ENCODE measurements at regions not wholly inside any gene's neighbourhood (a gene's known extent, or its start where the extent isn't known, plus 50 kb on each side); places are given as distances from the start of the nearest gene placed in this dataset.
"Not testable (repeated sequence)": the region's sequence is repeated elsewhere in the genome, so short reads cannot be mapped to it uniquely, and the experiment has no call there.

- no peak for TF ChIP-seq CTCF (IDR thresholded peaks at IDR 0.05)
- H3K4me1 ChIP-seq = no peaks in the 10 kb centered on the region
- no peak overlapping the region for H3K27ac ChIP-seq
- no peaks in the 10 kb centered on the region for H3K9me3 ChIP-seq
- intact Hi-C loops (cut with DNase I) = no loop called here
- no peaks in the 10 kb centered on the region for H3K36me3 ChIP-seq
- peak; percentile 27 for DNase-seq
- no peaks in the 10 kb centered on the region for H3K27me3 ChIP-seq
- H3K4me3 ChIP-seq = no peak overlapping the region
- no peak for ATAC-seq
These were observed 89.5 kb upstream of the RPRM start for GRCh38 chr2:153568105-153568504.

- H3K9me3 ChIP-seq = no peaks in the 10 kb centered on the region
- H3K27me3 ChIP-seq = no peaks in the 10 kb centered on the region
- intact Hi-C loops (cut with DNase I) = no loop called here
- no peaks in the 10 kb centered on the region for H3K4me1 ChIP-seq
- no peaks in the 10 kb centered on the region for H3K36me3 ChIP-seq
- H3K27ac ChIP-seq = no peak overlapping the region
- DNase-seq (no peak), ATAC-seq (no peak)
- TF ChIP-seq CTCF (IDR thresholded peaks at IDR 0.05) = no peak
- no peak overlapping the region for H3K4me3 ChIP-seq
These were observed 96.8 kb upstream of the RPRM start for GRCh38 chr2:153575171-153575853.

- Histone ChIP-seq H3K36me3 (no peaks in the 10 kb centered on the region), H3K27ac (no peak overlapping the region), H3K9me3 (no peaks in the 10 kb centered on the region), H3K4me3 (no peak overlapping the region), H3K27me3 (no peaks in the 10 kb centered on the region), H3K4me1 (no peaks in the 10 kb centered on the region)
- intact Hi-C loops (cut with DNase I) = no loop called here
- ATAC-seq = no peak
- TF ChIP-seq CTCF (IDR thresholded peaks at IDR 0.05) = no peak
- DNase-seq = no peak
These were observed 105.7 kb upstream of the RPRM start for GRCh38 chr2:153584244-153584643.

DNA sequence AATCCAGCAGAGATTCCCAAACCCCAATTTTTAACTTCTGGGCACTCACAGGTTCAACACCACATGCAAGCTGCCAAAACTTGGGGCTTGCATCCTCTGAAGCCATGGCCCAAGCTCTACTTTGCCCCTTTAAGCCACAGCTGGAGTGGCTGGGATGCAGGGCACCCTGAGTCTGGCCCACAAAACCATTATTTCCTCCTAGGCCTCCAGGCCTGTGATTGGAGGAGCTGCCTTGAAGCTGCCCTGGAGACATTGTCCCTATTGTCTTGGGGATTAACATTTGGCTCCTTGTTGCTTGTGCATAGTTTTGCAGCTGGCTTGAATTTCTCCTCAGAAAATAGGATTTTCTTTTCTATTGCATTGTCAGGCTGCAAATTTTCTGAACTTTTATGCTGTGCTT is 109.8 kb upstream of the RPRM start:
- DNase-seq (no peak), ATAC-seq (no peak)
- TF ChIP-seq CTCF (IDR thresholded peaks at IDR 0.05) = no peak
- Histone ChIP-seq H3K4me1 (no peaks in the 10 kb centered on the region), H3K36me3 (no peaks in the 10 kb centered on the region), H3K9me3 (no peaks in the 10 kb centered on the region), H3K27ac (no peak overlapping the region), H3K4me3 (no peak overlapping the region), H3K27me3 (no peaks in the 10 kb centered on the region)
- intact Hi-C loops (cut with DNase I) = no loop called here

GRCh38 chr2:153589586-153589985 is 111.0 kb upstream of the RPRM start:
- H3K9me3 ChIP-seq = no peaks in the 10 kb centered on the region
- no peak for TF ChIP-seq CTCF (IDR thresholded peaks at IDR 0.05)
- intact Hi-C loops (cut with DNase I) = no loop called here
- H3K4me1 ChIP-seq = no peaks in the 10 kb centered on the region
- ATAC-seq = no peak
- H3K27ac ChIP-seq = no peak overlapping the region
- DNase-seq = no peak
- H3K36me3 ChIP-seq = no peaks in the 10 kb centered on the region
- H3K4me3 ChIP-seq = no peak overlapping the region
- H3K27me3 ChIP-seq = no peaks in the 10 kb centered on the region

GRCh38 chr2:153593086-153593485 is 114.5 kb upstream of the RPRM start:
- H3K36me3 ChIP-seq; ATAC-seq; H3K27ac ChIP-seq; H3K4me3 ChIP-seq; H3K9me3 ChIP-seq; H3K4me1 ChIP-seq; intact Hi-C loops (cut with DNase I); H3K27me3 ChIP-seq: not testable (repeated sequence)
- DNase-seq = peak; percentile 36
